ENCODE measurements at regions not wholly inside any gene's neighbourhood (a gene's known extent, or its start where the extent isn't known, plus 50 kb on each side); places are given as distances from the start of the nearest gene placed in this dataset.

GRCh38 chr15:47364230-47365141, 352.8 kb upstream of the SEMA6D start:
- POLR2A ChIA-PET, result no interaction called here
- ATAC-seq, result no peak

GRCh38 chr15:47366884-47367283, 350.4 kb upstream of the SEMA6D start:
- no peak for ATAC-seq

More at GRCh38 chr15:47364230-47365141, 352.8 kb upstream of the SEMA6D start:
- H3K4me3 ChIP-seq, result no peak overlapping the region
- no peak overlapping the region for H3K4me2 ChIP-seq
- H3K4me1 ChIP-seq, result no peaks in the 10 kb centered on the region
- TF ChIP-seq POLR2AphosphoS2 (conservative IDR thresholded peaks at IDR 0.05; ENCODE audit: low read length) (no peak), CBX2 (IDR thresholded peaks at IDR 0.05; ENCODE audit: borderline replicate concordance, low read depth) (no peak), FOXS1 (CRISPR knock-in tag; IDR thresholded peaks at IDR 0.05) (no peak), HEYL (CRISPR knock-in tag; IDR thresholded peaks at IDR 0.05) (no peak), HOXB13 (CRISPR knock-in tag; IDR thresholded peaks at IDR 0.05; ENCODE audit: low read depth) (no peak), ZC3H11A (IDR thresholded peaks at IDR 0.05) (no peak)
- no peak for FAIRE-seq
- no peak for DNase-seq (ENCODE audit: low read depth in 1 of 2, low spot score in 1 of 2)
- CTCF ChIA-PET, result interaction anchor here (0.6 kb wide), 1 partner anchor 120 kb away, joined by 3 read pairs; no protein-coding TSS in a partner anchor
- no peaks in the 10 kb centered on the region for H3K9me3 ChIP-seq
- WGBS (ENCODE audit: missing lambda C conversion rate), result 20% methylated on average over 8 of the region's 9 CpGs
- no peak overlapping the region for H3K27ac ChIP-seq

GRCh38 chr15:47367726-47368390, 349.4 kb upstream of the SEMA6D start:
- FAIRE-seq, result no peak
- Histone ChIP-seq H3K9me3 (no peaks in the 10 kb centered on the region), H3K27ac (no peak overlapping the region), H3K4me3 (no peak overlapping the region), H3K4me1 (no peaks in the 10 kb centered on the region), H3K4me2 (no peak overlapping the region)
- ATAC-seq, result no peak
- ChIA-PET POLR2A (no interaction called here), CTCF (no interaction called here)
- no peak for DNase-seq (ENCODE audit: low read depth in 1 of 2, low spot score in 1 of 2)
- TF ChIP-seq HOXA7 (CRISPR knock-in tag; IDR thresholded peaks at IDR 0.05), result no peak
- no peak for TF ChIP-seq HMGXB4 (CRISPR knock-in tag; IDR thresholded peaks at IDR 0.05; ENCODE audit: borderline replicate concordance)
- no peak for TF ChIP-seq ELK1 (IDR thresholded peaks at IDR 0.05; ENCODE audit: low read depth, low read length)
- no peak for TF ChIP-seq ZNF302 (CRISPR knock-in tag; IDR thresholded peaks at IDR 0.05)
- no peak for TF ChIP-seq PBX3 (IDR thresholded peaks at IDR 0.05)
- TF ChIP-seq RNF2 (IDR thresholded peaks at IDR 0.05; ENCODE audit: borderline replicate concordance, low read depth), result no peak
- TF ChIP-seq CBX2 (IDR thresholded peaks at IDR 0.05; ENCODE audit: borderline replicate concordance, low read depth), result no peak
- 11% methylated on average over 3 of the region's 3 CpGs for WGBS (ENCODE audit: missing lambda C conversion rate)

More at GRCh38 chr15:47366884-47367283, 350.4 kb upstream of the SEMA6D start:
- FAIRE-seq (no peak), DNase-seq (ENCODE audit: low read depth in 1 of 2, low spot score in 1 of 2) (no peak)
- Histone ChIP-seq H3K4me1 (no peaks in the 10 kb centered on the region), H3K9me3 (no peaks in the 10 kb centered on the region), H3K4me2 (no peak overlapping the region), H3K4me3 (no peak overlapping the region), H3K27ac (no peak overlapping the region)
- TF ChIP-seq RCOR1 (IDR thresholded peaks at IDR 0.05; ENCODE audit: low read depth, low read length) (no peak), KDM1A (IDR thresholded peaks at IDR 0.05; ENCODE audit: low read depth) (no peak), CHD4 (IDR thresholded peaks at IDR 0.05; ENCODE audit: borderline replicate concordance) (no peak), RNF2 (IDR thresholded peaks at IDR 0.05; ENCODE audit: borderline replicate concordance, low read depth) (no peak), ZC3H11A (IDR thresholded peaks at IDR 0.05) (no peak), MAFK (IDR thresholded peaks at IDR 0.05; ENCODE audit: partially characterized antibody) (no peak), USF2 (IDR thresholded peaks at IDR 0.05) (no peak), EHF (CRISPR knock-in tag; IDR thresholded peaks at IDR 0.05) (no peak)
- POLR2A ChIA-PET, result no interaction called here
- CTCF ChIA-PET, result interaction anchor here (1.0 kb wide), 1 partner anchor 12 kb away, joined by 3 read pairs; no protein-coding TSS in a partner anchor
- 0% methylated on average over 2 of the region's 2 CpGs for WGBS (ENCODE audit: missing lambda C conversion rate)

Data from A549 (cell line).